Ovary (tissue), 7 donors: ENCODE measurements at regions not wholly inside any gene's neighbourhood (a gene's known extent, or its start where the extent isn't known, plus 50 kb on each side); places are given as distances from the start of the nearest gene placed in this dataset.

ENCODE experiments used
- DNase-seq, 5 donors: peaks; one replicate each; pipeline ENCODE4 v3.0.0-alpha.2; 2019 to 2020
- H3K27ac ChIP-seq, 2 donors: fragments of 200-600 bp; one replicate each; pipeline versions ENCODE4 v1.5.1 to v1.8.0; 2019 to 2022
- H3K27me3 ChIP-seq: fragments of 200-600 bp; one replicate; pipeline ENCODE4 v1.8.0; 2022
- H3K36me3 ChIP-seq: fragments of 200-600 bp; sonication (generic); one replicate; pipeline ENCODE4 v1.5.1; 2019
- H3K4me1 ChIP-seq: one replicate; pipeline ENCODE4 v1.8.1; 2013; ENCODE audit warnings: mild to moderate bottlenecking, moderate library complexity; ENCODE audit not compliant: insufficient read depth
- H3K4me3 ChIP-seq: fragments of 200-600 bp; sonication (generic); one replicate; pipeline ENCODE4 v1.5.1; 2017
- H3K9me3 ChIP-seq, 2 donors: fragments of 200-600 bp in 1 of 2; sonication (generic) in 1 of 2; one replicate each; pipeline versions ENCODE4 v1.5.1 to v1.8.1; 2013 to 2019; ENCODE audit warnings: mild to moderate bottlenecking in 1 of 2, moderate library complexity in 1 of 2
- CTCF ChIP-seq, 3 donors: fragments of 450-650 bp in 2 of 3; fragments of 200-600 bp in 1 of 3; IDR thresholded peaks; one replicate each; pipeline versions ENCODE4 v1.5.1 to v1.8.0; 2016 to 2022; ENCODE audit warnings: antibody characterized with exemption in 3 of 3, mild to moderate bottlenecking in 1 of 3
- EP300 ChIP-seq: sonication (generic); formaldehyde crosslinking; IDR thresholded peaks from one replicate; pipeline ENCODE4 v1.6.1; 2017; ENCODE audit warnings: antibody characterized with exemption
- POLR2A ChIP-seq: fragments of 450-650 bp; IDR thresholded peaks from one replicate; pipeline ENCODE4 v1.6.1; 2017; ENCODE audit warnings: antibody characterized with exemption, mild to moderate bottlenecking, moderate library complexity
- WGBS, 3 donors: extraction: QIAGEN DNeasy Blood & Tissue Kit in 1 of 3; methylation state at CpG; one replicate each; pipeline versions ENCODE4 v1.1.5 to v1.1.7; 2013 to 2017; 5-methylcytosine and 5-hydroxymethylcytosine counted together
- intact Hi-C, 4 donors: fragments of 100-400 bp; cut with DNase I; formaldehyde crosslinking; loops; one replicate each; pipeline versions ENCODE4 v1.11.0 to v1.15.1; 2022 to 2023
- donor health status: DM: no; HTN: no; CAD: no; lungs with moderate emphysema.
- donor health status: DM: no; HTN: no; CAD: no.
- donor health status: Bipolar disorder and iron deficiency.
- donor health status: DM: no; HTN: no; CAD: no.
- donor health status: DM: yes; HTN: yes; CAD: no.

- no peaks in the 10 kb centered on the region for H3K9me3 ChIP-seq
- intact Hi-C loops = no loop called here
- H3K27ac ChIP-seq = no peak overlapping the region
- DNase-seq = no peak
- no peaks in the 10 kb centered on the region for H3K4me1 ChIP-seq
- WGBS, 3 donors = 56 to 70% (median 64%) methylated on average over 1 of the region's 1 CpG
- H3K36me3 ChIP-seq = no peaks in the 10 kb centered on the region
- no peaks in the 10 kb centered on the region for H3K27me3 ChIP-seq
- H3K4me3 ChIP-seq = no peak overlapping the region
- TF ChIP-seq POLR2A (no peak), EP300 (no peak), CTCF (IDR thresholded peaks at IDR 0.05) (no peak)
Observed at GRCh38 chrX:113747274-113747973, 836.5 kb upstream of the HTR2C start.

GRCh38 chrX:113743069-113743468 is 840.8 kb upstream of the HTR2C start:
- intact Hi-C loops = no loop called here

GRCh38 chrX:113741744-113742143 is 842.1 kb upstream of the HTR2C start:
- no peak overlapping the region for H3K4me3 ChIP-seq
- H3K36me3 ChIP-seq = no peaks in the 10 kb centered on the region
- 30 to 49% (median 39%) methylated on average over 2 of the region's 2 CpGs for WGBS, 3 donors
- intact Hi-C loops = no loop called here
- no peak for DNase-seq
- no peaks in the 10 kb centered on the region for H3K4me1 ChIP-seq
- no peaks in the 10 kb centered on the region for H3K9me3 ChIP-seq
- no peaks in the 10 kb centered on the region for H3K27me3 ChIP-seq
- TF ChIP-seq CTCF (IDR thresholded peaks at IDR 0.05) = no peak
- TF ChIP-seq EP300 = no peak
- TF ChIP-seq POLR2A = no peak
- H3K27ac ChIP-seq = no peak overlapping the region

More at GRCh38 chrX:113743069-113743468, 840.8 kb upstream of the HTR2C start:
- no peak overlapping the region for H3K4me3 ChIP-seq
- H3K27me3 ChIP-seq = no peaks in the 10 kb centered on the region
- no peaks in the 10 kb centered on the region for H3K4me1 ChIP-seq
- H3K9me3 ChIP-seq = no peaks in the 10 kb centered on the region
- no peak for DNase-seq
- WGBS, 3 donors = 67 to 76% (median 71%) methylated on average over 1 of the region's 1 CpG
- H3K27ac ChIP-seq = no peak overlapping the region
- TF ChIP-seq CTCF (IDR thresholded peaks at IDR 0.05) (no peak), EP300 (no peak), POLR2A (no peak)
- H3K36me3 ChIP-seq = no peaks in the 10 kb centered on the region

- H3K9me3 ChIP-seq = no peaks in the 10 kb centered on the region
- H3K27ac ChIP-seq = no peak overlapping the region
- H3K4me3 ChIP-seq = no peak overlapping the region
- intact Hi-C loops = no loop called here
- WGBS, 3 donors = 60 to 72% (median 62%) methylated on average over 2 of the region's 2 CpGs
- TF ChIP-seq POLR2A (no peak), CTCF (IDR thresholded peaks at IDR 0.05) (no peak), EP300 (no peak)
- DNase-seq = no peak
- H3K27me3 ChIP-seq = no peaks in the 10 kb centered on the region
- no peaks in the 10 kb centered on the region for H3K36me3 ChIP-seq
- no peaks in the 10 kb centered on the region for H3K4me1 ChIP-seq
Observed at GRCh38 chrX:113728937-113729336, 854.9 kb upstream of the HTR2C start.
